H9 (cell line): ENCODE measurements at regions not wholly inside any gene's neighbourhood (a gene's known extent, or its start where the extent isn't known, plus 50 kb on each side); places are given as distances from the start of the nearest gene placed in this dataset.

Experiments used
- DNase-seq: peaks from one replicate; pipeline ENCODE4 v3.0.0-alpha.2; 2017
- H2AFZ ChIP-seq: one replicate; pipeline ENCODE4 v1.6.1; 2013; ENCODE audit warnings: mild to moderate bottlenecking, low read length, control low read depth, moderate library complexity
- H2AK5ac ChIP-seq: 2 replicates; pipeline ENCODE4 v1.6.1; 2013; ENCODE audit warnings: low read length, control low read depth, mixed read lengths; ENCODE audit not compliant: insufficient read length
- H2BK120ac ChIP-seq: one replicate; pipeline ENCODE4 v1.6.1; 2013; ENCODE audit warnings: low read depth, mild to moderate bottlenecking, low read length, control low read depth, inconsistent platforms; ENCODE audit not compliant: poor library complexity, severe bottlenecking
- H2BK12ac ChIP-seq: 2 replicates; pipeline ENCODE4 v1.6.1; 2013; ENCODE audit warnings: low read length, control low read depth, mixed read lengths, low read depth; ENCODE audit not compliant: insufficient read length
- H2BK15ac ChIP-seq: 2 replicates; pipeline ENCODE4 v1.6.1; 2013; ENCODE audit warnings: low read depth, low read length, control low read depth
- H2BK20ac ChIP-seq: one replicate; pipeline ENCODE4 v1.6.1; 2013; ENCODE audit warnings: low read depth, mild to moderate bottlenecking, low read length, control low read depth, inconsistent platforms; ENCODE audit not compliant: poor library complexity, severe bottlenecking
- H2BK5ac ChIP-seq: 2 replicates; pipeline ENCODE4 v1.6.1; 2013; ENCODE audit warnings: low read length, control low read depth, mixed read lengths; ENCODE audit not compliant: insufficient read length
- H3K14ac ChIP-seq: 2 replicates; pipeline ENCODE4 v1.6.1; 2013; ENCODE audit warnings: low read length, control low read depth; ENCODE audit not compliant: insufficient read depth
- H3K18ac ChIP-seq: 2 replicates; pipeline ENCODE4 v1.6.1; 2013; ENCODE audit warnings: low read depth, mild to moderate bottlenecking, mixed read lengths, low read length, control low read depth; ENCODE audit not compliant: insufficient read length
- H3K23ac ChIP-seq: 2 replicates; pipeline ENCODE4 v1.6.1; 2013; ENCODE audit warnings: low read length, control low read depth, mixed read lengths, low read depth; ENCODE audit not compliant: insufficient read length
- H3K23me2 ChIP-seq: 2 replicates; pipeline ENCODE4 v1.6.1; 2013; ENCODE audit warnings: low read depth, mild to moderate bottlenecking, mixed read lengths, low read length, control low read depth; ENCODE audit not compliant: insufficient read length, poor library complexity, severe bottlenecking
- H3K27ac ChIP-seq: 2 replicates; pipeline ENCODE4 v1.5.1; 2013; ENCODE audit warnings: low read length, control low read depth, mixed read lengths, low read depth; ENCODE audit not compliant: insufficient read length
- H3K27me3 ChIP-seq: 2 replicates; pipeline ENCODE4 v1.6.1; 2013; ENCODE audit warnings: low read length, control low read depth, inconsistent platforms; ENCODE audit not compliant: insufficient read depth
- H3K4ac ChIP-seq: 2 replicates; pipeline ENCODE4 v1.6.1; 2013; ENCODE audit warnings: low read depth, mild to moderate bottlenecking, control low read depth, inconsistent platforms, low read length, moderate library complexity
- H3K4me1 ChIP-seq: 2 replicates; pipeline ENCODE4 v1.6.1; 2013; ENCODE audit warnings: low read length, control low read depth, inconsistent platforms; ENCODE audit not compliant: insufficient read depth
- H3K4me2 ChIP-seq: 2 replicates; pipeline ENCODE4 v1.6.1; 2013; ENCODE audit warnings: low read length, control low read depth, mixed read lengths; ENCODE audit not compliant: insufficient read length, insufficient read depth
- H3K56ac ChIP-seq: 2 replicates; pipeline ENCODE4 v1.6.1; 2013; ENCODE audit warnings: low read depth, mild to moderate bottlenecking, mixed read lengths, low read length, control low read depth; ENCODE audit not compliant: insufficient read length
- H3K79me1 ChIP-seq: 2 replicates; pipeline ENCODE4 v1.6.1; 2013; ENCODE audit warnings: low read depth, mild to moderate bottlenecking, moderate library complexity, low read length, control low read depth, inconsistent platforms; ENCODE audit not compliant: insufficient read depth, poor library complexity, severe bottlenecking
- H3K79me2 ChIP-seq: 2 replicates; pipeline ENCODE4 v1.6.1; 2013; ENCODE audit warnings: low read length, control low read depth, inconsistent platforms; ENCODE audit not compliant: insufficient read depth
- H3K9ac ChIP-seq: 2 replicates; pipeline ENCODE4 v1.6.1; 2013; ENCODE audit warnings: low read length, control low read depth, mixed read lengths; ENCODE audit not compliant: insufficient read length; ENCODE audit errors: extremely low read depth
- H3K9me3 ChIP-seq: one replicate; pipeline ENCODE4 v1.6.1; 2013; ENCODE audit warnings: low read depth, low read length, inconsistent platforms; ENCODE audit not compliant: control insufficient read depth
- H3T11ph ChIP-seq: one replicate; pipeline ENCODE4 v1.6.1; 2013; ENCODE audit warnings: mild to moderate bottlenecking, low read length, control low read depth, inconsistent platforms
- H4K20me1 ChIP-seq: one replicate; pipeline ENCODE4 v1.6.1; 2013; ENCODE audit not compliant: control insufficient read depth, insufficient read length, insufficient read depth
- H4K5ac ChIP-seq: 2 replicates; pipeline ENCODE4 v1.6.1; 2013; ENCODE audit warnings: low read depth, mild to moderate bottlenecking, mixed read lengths, low read length, control low read depth; ENCODE audit not compliant: insufficient read length
- H4K8ac ChIP-seq: replicated peaks from 2 replicates; pipeline ENCODE4 v1.6.1; 2013; ENCODE audit warnings: low read length, control low read depth, mixed read lengths, low read depth; ENCODE audit not compliant: insufficient read length
- H4K91ac ChIP-seq: 2 replicates; pipeline ENCODE4 v1.6.1; 2013; ENCODE audit warnings: low read depth, mild to moderate bottlenecking, moderate library complexity, mixed read lengths, low read length, control low read depth; ENCODE audit not compliant: insufficient read length
- H3K27ac Mint-ChIP-seq, 3 experiments: 2 replicates in 2 of 3; 3 replicates in 1 of 3; pipeline ENCODE4 v1.8.0; 2020 to 2021; ENCODE audit warnings: mixed read lengths in 3 of 3, mild to moderate bottlenecking in 1 of 3, moderate library complexity in 1 of 3
- H3K27me3 Mint-ChIP-seq: 2 replicates; pipeline ENCODE4 v1.8.0; 2021; ENCODE audit warnings: low read depth, mild to moderate bottlenecking, moderate library complexity, mixed read lengths
- H3K36me3 Mint-ChIP-seq, 3 experiments: 2 replicates in 2 of 3; 3 replicates in 1 of 3; pipeline ENCODE4 v1.8.0; 2020 to 2021; ENCODE audit warnings: low read depth in 3 of 3, mixed read lengths in 3 of 3; ENCODE audit not compliant: insufficient read depth in 1 of 3
- H3K4me1 Mint-ChIP-seq, 2 experiments: 2 replicates each; pipeline ENCODE4 v1.8.0; 2020; ENCODE audit warnings: mixed read lengths in 2 of 2
- H3K4me3 Mint-ChIP-seq, 2 experiments: 2 replicates in 1 of 2; 3 replicates in 1 of 2; pipeline ENCODE4 v1.8.0; 2020 to 2021; ENCODE audit warnings: mild to moderate bottlenecking in 2 of 2, mixed read lengths in 2 of 2, moderate library complexity in 1 of 2
- H3K9me3 Mint-ChIP-seq, 2 experiments: 2 replicates in 1 of 2; 3 replicates in 1 of 2; pipeline ENCODE4 v1.8.0; 2020; ENCODE audit warnings: mild to moderate bottlenecking in 2 of 2, mixed read lengths in 2 of 2, moderate library complexity in 1 of 2
- TF ChIP-seq, protein P1 (sequence below): fragments of 200-600 bp; sonication (generic); conservative IDR thresholded peaks from 3 replicates; pipeline ENCODE4 v1.8.0; 2021; ENCODE audit warnings: antibody characterized with exemption, mild to moderate bottlenecking

DNA sequence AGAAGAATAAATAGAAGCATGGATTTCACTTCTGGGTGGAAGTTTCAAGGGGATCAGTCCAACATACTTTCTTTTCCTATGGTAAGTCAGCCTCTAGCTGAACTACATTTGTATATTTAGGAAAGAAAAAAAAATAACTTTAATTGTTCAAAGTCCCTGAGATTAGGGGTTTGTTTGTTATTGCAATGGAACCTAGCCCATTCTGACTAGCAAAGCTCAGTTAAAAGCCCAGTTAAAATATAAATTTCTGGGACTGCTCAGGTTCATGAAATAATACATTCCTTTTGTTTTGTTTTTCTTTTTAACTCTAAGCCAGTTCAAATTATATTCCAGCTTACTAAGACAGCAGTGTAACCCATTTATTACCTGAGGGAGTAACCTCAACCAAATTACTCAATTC is 2069.6 kb upstream of the CELF4 start:
- H3K9me3 Mint-ChIP-seq = peaks cover 0 to 3% of the 10 kb centered on the region in 2 experiments; a peak in 1 of 5 replicates
- Histone ChIP-seq H3K4ac (no peak overlapping the region), H3K79me1 (no peaks in the 10 kb centered on the region), H4K8ac (no peak overlapping the region), H2BK20ac (no peak overlapping the region), H3K79me2 (no peaks in the 10 kb centered on the region), H3K4me2 (no peak overlapping the region), H3K9me3 (no peaks in the 10 kb centered on the region), H3K56ac (no peak overlapping the region), H2AFZ (no peak overlapping the region), H3K27ac (no peak overlapping the region), H3K27me3 (no peaks in the 10 kb centered on the region), H2AK5ac (no peak overlapping the region), H3K4me1 (peaks cover 7% of the 10 kb centered on the region; the same call in 1 of the 2 replicates), H3K14ac (no peak overlapping the region), H2BK15ac (no peak overlapping the region), H2BK12ac (no peak overlapping the region), H3K9ac (no peak overlapping the region), H2BK120ac (no peak overlapping the region), H3K18ac (no peak overlapping the region), H4K5ac (no peak overlapping the region), H4K20me1 (no peaks in the 10 kb centered on the region), H3K23ac (no peak overlapping the region), H2BK5ac (no peak overlapping the region), H3K23me2 (no peaks in the 10 kb centered on the region), H3T11ph (no peak overlapping the region), H4K91ac (no peak overlapping the region)
- H3K4me3 Mint-ChIP-seq = no peak overlapping the region
- no peak for DNase-seq
- H3K36me3 Mint-ChIP-seq = peaks cover 0 to 5% (median 0%) of the 10 kb centered on the region in 3 experiments; a peak in 4 of 7 replicates
- peaks cover 25% of the 10 kb centered on the region in 2 experiments for H3K4me1 Mint-ChIP-seq
- no peak overlapping the region for H3K27ac Mint-ChIP-seq
- no peaks in the 10 kb centered on the region for H3K27me3 Mint-ChIP-seq
- TF ChIP-seq, protein P1, sequence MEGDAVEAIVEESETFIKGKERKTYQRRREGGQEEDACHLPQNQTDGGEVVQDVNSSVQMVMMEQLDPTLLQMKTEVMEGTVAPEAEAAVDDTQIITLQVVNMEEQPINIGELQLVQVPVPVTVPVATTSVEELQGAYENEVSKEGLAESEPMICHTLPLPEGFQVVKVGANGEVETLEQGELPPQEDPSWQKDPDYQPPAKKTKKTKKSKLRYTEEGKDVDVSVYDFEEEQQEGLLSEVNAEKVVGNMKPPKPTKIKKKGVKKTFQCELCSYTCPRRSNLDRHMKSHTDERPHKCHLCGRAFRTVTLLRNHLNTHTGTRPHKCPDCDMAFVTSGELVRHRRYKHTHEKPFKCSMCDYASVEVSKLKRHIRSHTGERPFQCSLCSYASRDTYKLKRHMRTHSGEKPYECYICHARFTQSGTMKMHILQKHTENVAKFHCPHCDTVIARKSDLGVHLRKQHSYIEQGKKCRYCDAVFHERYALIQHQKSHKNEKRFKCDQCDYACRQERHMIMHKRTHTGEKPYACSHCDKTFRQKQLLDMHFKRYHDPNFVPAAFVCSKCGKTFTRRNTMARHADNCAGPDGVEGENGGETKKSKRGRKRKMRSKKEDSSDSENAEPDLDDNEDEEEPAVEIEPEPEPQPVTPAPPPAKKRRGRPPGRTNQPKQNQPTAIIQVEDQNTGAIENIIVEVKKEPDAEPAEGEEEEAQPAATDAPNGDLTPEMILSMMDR = no peak
